Subcutaneous abdominal adipose tissue (tissue), 5 donors: ENCODE measurements at regions not wholly inside any gene's neighbourhood (a gene's known extent, or its start where the extent isn't known, plus 50 kb on each side); places are given as distances from the start of the nearest gene placed in this dataset.

Experiments used
- H3K27ac ChIP-seq: one replicate; pipeline ENCODE4 v1.7.0; 2013; ENCODE audit warnings: low read depth, mild to moderate bottlenecking, inconsistent platforms, low read length, moderate library complexity
- H3K27me3 ChIP-seq, 5 donors: one replicate each; pipeline ENCODE4 v1.7.0; 2013; ENCODE audit warnings: low read length in 5 of 5, inconsistent platforms in 1 of 5; ENCODE audit not compliant: control insufficient read depth in 5 of 5, insufficient read depth in 4 of 5
- H3K36me3 ChIP-seq, 5 donors: one replicate each; pipeline ENCODE4 v1.7.0; 2013; ENCODE audit warnings: low read length in 5 of 5; ENCODE audit not compliant: control insufficient read depth in 5 of 5, insufficient read depth in 5 of 5
- H3K4me1 ChIP-seq, 5 donors: one replicate each; pipeline ENCODE4 v1.7.0; 2013; ENCODE audit warnings: low read length in 5 of 5, mild to moderate bottlenecking in 3 of 5, moderate library complexity in 1 of 5; ENCODE audit not compliant: control insufficient read depth in 5 of 5, insufficient read depth in 5 of 5
- H3K4me3 ChIP-seq, 5 donors: one replicate each; pipeline ENCODE4 v1.7.0; 2013; ENCODE audit warnings: low read length in 5 of 5, low read depth in 1 of 5
- H3K9ac ChIP-seq, 5 donors: one replicate each; pipeline ENCODE4 v1.7.0; 2013; ENCODE audit warnings: low read length in 5 of 5, mild to moderate bottlenecking in 4 of 5, moderate library complexity in 3 of 5
- H3K9me3 ChIP-seq, 5 donors: one replicate each; pipeline ENCODE4 v1.7.0; 2013; ENCODE audit warnings: low read length in 5 of 5; ENCODE audit not compliant: control insufficient read depth in 5 of 5
- donor health status: healthy.
- donor health status: healthy.
- donor health status: healthy.
- donor health status: healthy.
- donor health status: healthy.

DNA sequence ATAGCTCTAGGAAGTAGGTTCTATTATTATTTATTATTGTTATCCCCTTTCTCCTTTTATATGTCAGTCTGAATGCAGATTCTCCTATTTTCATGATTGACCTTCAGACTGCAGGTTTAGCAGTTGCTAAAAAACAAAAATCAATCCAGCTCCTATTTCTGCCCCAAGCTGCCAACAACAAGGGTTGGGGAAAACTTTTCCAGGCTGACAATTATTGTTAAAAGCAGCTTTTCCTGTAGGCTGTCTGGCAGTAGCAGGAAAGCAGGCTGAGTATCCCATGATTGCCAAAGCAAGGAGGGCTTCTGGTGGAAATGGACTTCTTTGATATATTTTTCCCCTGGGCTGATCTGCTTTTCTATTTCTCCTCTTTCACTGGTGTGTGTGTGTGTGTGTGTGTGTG, 78.0 kb upstream of the CTLA4 start:
- Histone ChIP-seq H3K4me3 (no peak overlapping the region), H3K4me1 (peaks cover 3 to 40% (median 39%) of the 10 kb centered on the region in 5 donors), H3K27ac (peak overlapping the region; percentile 79), H3K9ac (peak overlapping the region in 3 of 5 donors; percentile 7 to 48 (median 31)), H3K36me3 (no peaks in the 10 kb centered on the region), H3K27me3 (no peaks in the 10 kb centered on the region), H3K9me3 (no peaks in the 10 kb centered on the region)

DNA sequence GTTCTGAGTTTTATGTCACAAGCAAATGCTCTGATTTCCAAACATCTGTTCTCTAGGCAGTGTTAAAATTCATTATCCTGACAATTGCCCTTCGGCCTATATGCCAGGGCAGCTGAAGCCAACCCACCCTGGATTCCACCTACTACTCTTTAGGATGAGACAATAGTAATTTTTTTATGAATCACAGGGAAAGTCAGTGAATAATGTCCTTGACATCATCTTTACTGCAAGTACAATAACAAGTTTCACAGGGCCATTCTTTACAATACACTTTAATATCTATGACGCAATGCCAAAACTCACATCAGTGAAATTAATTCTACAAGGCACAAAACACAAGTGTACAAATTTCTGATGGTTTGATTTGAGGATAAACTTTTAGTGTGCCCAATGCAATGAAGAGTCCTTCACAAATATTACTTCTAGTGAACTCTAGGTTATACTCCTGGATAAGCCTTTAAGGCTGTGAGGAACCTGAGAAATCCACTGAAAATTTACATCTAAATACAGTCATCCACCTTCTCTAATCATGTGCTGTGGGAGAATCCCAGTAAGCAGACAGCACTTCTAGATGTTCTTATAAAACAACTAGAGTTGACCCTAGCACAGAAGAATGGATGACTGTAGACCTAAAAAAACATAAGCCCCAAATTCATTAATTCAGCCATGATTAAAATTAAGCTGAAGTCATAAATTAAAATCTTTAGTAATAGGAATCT, 77.3 kb upstream of the CTLA4 start:
- Histone ChIP-seq H3K27me3 (no peaks in the 10 kb centered on the region), H3K4me3 (no peak overlapping the region), H3K9ac (no peak overlapping the region), H3K9me3 (no peaks in the 10 kb centered on the region), H3K4me1 (peaks cover 3 to 43% (median 39%) of the 10 kb centered on the region in 5 donors), H3K36me3 (no peaks in the 10 kb centered on the region), H3K27ac (peak overlapping the region; percentile 79)

DNA sequence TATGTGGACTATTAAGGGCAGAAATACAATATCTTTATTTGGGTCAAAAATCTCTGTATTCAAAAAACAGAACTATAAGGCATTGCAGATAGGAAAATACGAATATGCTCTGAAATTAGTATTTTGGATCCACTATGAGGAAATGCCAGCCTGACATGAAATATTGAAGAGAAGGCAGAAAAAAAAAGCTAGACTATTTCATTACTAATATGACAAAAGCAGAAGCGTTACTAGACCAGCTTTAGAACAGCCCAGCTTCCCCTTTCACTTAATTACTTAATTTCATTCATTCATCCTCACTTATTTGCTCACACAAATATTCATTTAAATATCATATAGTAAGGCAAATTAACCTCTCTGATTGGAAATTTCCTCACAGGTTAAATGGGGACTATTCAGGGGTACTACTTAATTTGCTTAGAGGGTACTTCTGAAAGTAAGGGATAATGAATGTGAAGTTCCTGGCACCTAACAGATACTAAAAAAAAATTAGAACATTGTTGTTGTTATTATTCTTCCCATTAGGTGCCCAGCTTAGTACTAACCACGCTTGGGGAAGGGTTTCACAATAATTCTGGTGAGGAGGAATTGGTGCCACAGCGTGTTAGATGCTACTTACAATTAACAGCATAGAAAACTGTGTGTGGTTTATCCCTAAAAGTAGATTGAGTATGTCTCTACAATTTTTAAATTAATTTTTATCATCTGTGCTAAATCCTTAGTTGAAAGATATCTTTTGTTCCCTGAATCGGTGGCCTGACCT, 71.1 kb upstream of the CTLA4 start:
- Histone ChIP-seq H3K27me3 (no peaks in the 10 kb centered on the region), H3K4me1 (peaks cover 0 to 20% (median 8%) of the 10 kb centered on the region in 5 donors), H3K9me3 (no peaks in the 10 kb centered on the region), H3K4me3 (no peak overlapping the region), H3K27ac (no peak overlapping the region), H3K9ac (no peak overlapping the region), H3K36me3 (no peaks in the 10 kb centered on the region)

DNA sequence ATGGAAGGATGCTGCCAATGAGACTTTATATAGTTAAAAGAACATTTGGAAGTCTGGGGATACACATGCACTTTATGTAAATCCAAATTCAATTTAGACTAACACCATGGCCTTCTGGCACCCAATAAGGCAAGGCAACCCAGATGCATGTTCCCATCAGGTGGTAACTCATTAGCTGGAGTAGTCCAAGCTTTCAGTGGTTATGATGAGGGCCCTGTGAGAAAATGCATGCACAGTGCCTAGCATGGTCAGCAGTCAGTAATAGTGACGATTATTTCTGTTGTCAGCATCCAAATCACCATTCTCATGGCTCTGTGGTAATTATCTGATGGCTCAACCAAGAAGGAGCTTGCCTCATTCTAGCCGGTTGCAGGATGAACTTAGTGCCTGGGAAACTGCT, 70.3 kb upstream of the CTLA4 start:
- Histone ChIP-seq H3K4me1 (peaks cover 0 to 20% (median 8%) of the 10 kb centered on the region in 5 donors), H3K36me3 (no peaks in the 10 kb centered on the region), H3K27ac (no peak overlapping the region)

DNA sequence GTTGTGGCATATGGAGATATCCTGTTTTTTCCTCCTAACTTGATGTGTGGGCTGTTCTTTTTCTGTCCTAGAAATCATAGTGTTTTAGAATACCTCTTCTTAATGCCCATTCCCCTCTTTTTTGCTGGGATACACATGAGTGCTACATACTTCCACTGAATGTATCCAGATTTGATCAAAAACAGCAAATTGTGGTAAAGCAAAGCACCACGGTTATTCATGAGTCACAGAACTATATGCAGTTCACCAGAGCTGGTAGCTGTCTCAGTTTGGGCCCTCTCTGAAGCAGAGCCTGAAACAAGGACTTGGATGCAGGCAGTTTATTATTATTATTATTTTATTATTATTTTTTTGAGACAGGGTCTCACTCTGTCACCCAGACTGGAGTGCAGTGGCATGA, 69.9 kb upstream of the CTLA4 start:
- Histone ChIP-seq H3K9ac (no peak overlapping the region), H3K9me3 (no peaks in the 10 kb centered on the region), H3K27ac (no peak overlapping the region), H3K36me3 (no peaks in the 10 kb centered on the region), H3K27me3 (no peaks in the 10 kb centered on the region), H3K4me3 (no peak overlapping the region), H3K4me1 (peaks cover 0 to 20% (median 8%) of the 10 kb centered on the region in 5 donors)

More for the DNA sequence above, 70.3 kb upstream of the CTLA4 start:
- Histone ChIP-seq H3K9me3 (no peaks in the 10 kb centered on the region), H3K27me3 (no peaks in the 10 kb centered on the region), H3K9ac (no peak overlapping the region), H3K4me3 (no peak overlapping the region)

DNA sequence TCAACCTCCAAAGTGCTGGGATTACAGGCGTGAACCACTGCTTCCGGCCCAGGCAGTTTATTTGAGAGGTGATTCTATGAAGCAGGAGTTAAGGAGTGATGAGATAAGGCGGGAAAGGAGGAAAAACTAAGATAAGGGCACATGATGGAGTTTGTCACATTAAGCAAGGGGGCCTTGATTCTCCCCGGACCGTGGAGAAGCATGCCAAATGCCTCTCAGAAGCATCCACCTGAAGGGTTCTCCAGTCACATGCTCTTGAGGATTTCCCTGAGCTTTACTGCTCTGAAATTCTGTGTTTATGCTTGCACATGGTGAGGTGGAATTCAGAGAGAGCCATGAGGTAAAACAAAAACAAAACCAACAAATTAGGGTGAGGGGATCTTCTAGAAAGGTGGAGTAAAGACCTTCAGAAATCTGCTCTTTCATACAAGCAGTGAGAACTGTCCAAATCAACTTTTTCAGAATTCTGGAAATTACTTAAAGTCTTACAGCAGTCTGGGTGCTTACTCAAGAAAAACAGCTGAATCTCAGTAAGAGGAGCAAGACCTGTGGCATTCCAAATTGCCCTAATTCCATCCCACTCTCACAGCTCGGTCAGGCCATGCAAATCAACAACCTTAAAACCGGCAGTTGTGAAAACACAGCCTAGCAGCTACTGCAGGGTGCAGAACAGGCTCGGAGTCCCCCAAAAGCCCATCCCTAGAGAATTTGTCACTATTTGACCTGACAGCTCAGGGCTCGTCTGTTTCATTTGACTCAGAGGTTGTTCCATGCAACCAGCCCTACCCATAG, 69.1 kb upstream of the CTLA4 start:
- Histone ChIP-seq H3K4me3 (no peak overlapping the region), H3K36me3 (no peaks in the 10 kb centered on the region), H3K9me3 (no peaks in the 10 kb centered on the region), H3K9ac (no peak overlapping the region), H3K27me3 (no peaks in the 10 kb centered on the region), H3K4me1 (peaks cover 0 to 25% (median 11%) of the 10 kb centered on the region in 5 donors), H3K27ac (no peak overlapping the region)

DNA sequence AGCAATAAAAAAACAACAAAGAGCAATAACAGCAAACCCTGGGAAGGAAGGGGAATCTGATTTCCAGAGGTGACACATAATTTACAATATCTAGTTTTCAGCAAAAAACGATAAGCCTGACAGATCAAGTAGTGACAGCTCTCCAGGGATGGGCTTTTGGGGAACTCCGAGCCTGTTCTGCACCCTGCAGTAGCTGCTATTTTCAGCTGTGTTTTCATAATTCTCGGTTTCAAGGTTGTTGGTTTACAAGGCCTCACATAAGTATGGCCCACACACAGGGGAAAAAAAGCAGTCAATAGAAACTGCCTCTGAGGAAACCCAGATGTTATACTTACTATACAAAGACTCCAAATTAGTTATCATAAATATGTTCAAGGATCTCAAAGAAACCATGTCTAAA, 67.7 kb upstream of the CTLA4 start:
- Histone ChIP-seq H3K36me3 (no peaks in the 10 kb centered on the region), H3K27me3 (no peaks in the 10 kb centered on the region), H3K4me1 (peaks cover 2 to 37% (median 22%) of the 10 kb centered on the region in 5 donors), H3K27ac (no peak overlapping the region), H3K9ac (no peak overlapping the region), H3K9me3 (no peaks in the 10 kb centered on the region), H3K4me3 (no peak overlapping the region)

DNA sequence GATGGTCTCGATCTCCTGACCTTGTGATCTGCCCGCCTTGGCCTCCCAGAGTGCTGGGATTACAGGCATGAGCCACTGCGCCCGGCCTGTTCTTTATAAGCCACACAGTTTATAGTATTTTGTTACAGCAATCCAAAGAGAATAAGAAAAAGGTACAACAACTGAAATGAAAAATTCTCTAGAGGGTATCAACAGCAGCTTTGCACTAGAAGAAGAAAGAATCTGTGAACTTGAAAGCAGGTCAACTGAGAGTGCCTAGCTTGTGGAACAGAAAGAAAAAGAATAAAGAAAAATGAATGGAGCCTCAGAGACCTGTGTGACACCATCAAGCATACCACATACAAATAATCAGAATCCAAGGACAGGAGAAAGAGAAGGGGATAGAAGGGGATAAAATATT, 66.8 kb upstream of the CTLA4 start:
- no peak overlapping the region for H3K27ac ChIP-seq
- no peaks in the 10 kb centered on the region for H3K36me3 ChIP-seq
- peaks cover 2 to 32% (median 21%) of the 10 kb centered on the region in 5 donors for H3K4me1 ChIP-seq
- no peak overlapping the region for H3K9ac ChIP-seq
- no peak overlapping the region for H3K4me3 ChIP-seq
- H3K9me3 ChIP-seq, result peaks cover 0 to 3% (median 3%) of the 10 kb centered on the region in 5 donors
- H3K27me3 ChIP-seq, result no peaks in the 10 kb centered on the region

DNA sequence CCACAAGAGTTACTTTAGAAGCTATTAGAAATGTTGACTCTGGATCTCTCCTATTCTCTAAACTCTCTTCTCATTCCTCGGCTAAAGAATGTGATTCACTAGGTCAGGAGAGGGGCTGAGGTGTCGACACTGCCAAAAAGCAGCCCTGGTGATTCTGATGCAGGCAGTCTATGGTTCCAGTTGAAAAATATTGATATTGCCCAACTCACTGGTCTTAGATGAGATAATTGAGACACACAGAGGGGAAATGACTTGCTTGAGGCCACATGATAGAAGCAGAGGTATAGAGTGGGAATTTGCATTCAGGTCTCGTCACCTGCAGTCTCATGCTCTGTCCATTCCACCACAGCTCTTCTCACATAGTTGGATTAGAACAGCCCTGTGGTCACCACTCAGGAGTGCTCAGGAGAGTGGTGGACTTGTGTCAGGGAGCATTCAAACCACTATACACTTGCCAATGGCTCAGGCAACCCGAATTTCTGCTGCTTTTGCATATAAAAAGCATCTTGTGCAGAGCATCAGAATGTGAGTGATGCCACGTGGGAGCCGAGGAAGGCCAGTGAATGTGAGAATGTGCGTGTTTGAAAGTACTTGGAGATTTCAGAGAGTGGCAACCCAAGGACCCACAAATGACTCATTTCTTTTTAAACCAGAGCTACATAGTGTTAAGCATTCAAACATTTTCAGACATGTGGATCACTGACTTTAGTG, 65.1 kb upstream of the CTLA4 start:
- no peaks in the 10 kb centered on the region for H3K27me3 ChIP-seq
- H3K4me1 ChIP-seq, result peaks cover 2 to 18% (median 13%) of the 10 kb centered on the region in 5 donors
- peaks cover 0 to 7% (median 5%) of the 10 kb centered on the region in 5 donors for H3K9me3 ChIP-seq
- H3K9ac ChIP-seq, result no peak overlapping the region
- H3K4me3 ChIP-seq, result no peak overlapping the region
- H3K36me3 ChIP-seq, result no peaks in the 10 kb centered on the region
- H3K27ac ChIP-seq, result no peak overlapping the region
